HG03521 (cell line): ENCODE measurements at regions not wholly inside any gene's neighbourhood (a gene's known extent, or its start where the extent isn't known, plus 50 kb on each side); places are given as distances from the start of the nearest gene placed in this dataset.
A peak's percentile ranks its signal among the peaks of the same experiment; 100 is the strongest.

Source experiments
- ATAC-seq: cut with Tn5 transposase; IDR thresholded peaks from one replicate; pipeline ENCODE4 v1.9.1; 2021; ENCODE audit warnings: mild to moderate bottlenecking, moderate library complexity; ENCODE audit not compliant: unreplicated experiment

DNA sequence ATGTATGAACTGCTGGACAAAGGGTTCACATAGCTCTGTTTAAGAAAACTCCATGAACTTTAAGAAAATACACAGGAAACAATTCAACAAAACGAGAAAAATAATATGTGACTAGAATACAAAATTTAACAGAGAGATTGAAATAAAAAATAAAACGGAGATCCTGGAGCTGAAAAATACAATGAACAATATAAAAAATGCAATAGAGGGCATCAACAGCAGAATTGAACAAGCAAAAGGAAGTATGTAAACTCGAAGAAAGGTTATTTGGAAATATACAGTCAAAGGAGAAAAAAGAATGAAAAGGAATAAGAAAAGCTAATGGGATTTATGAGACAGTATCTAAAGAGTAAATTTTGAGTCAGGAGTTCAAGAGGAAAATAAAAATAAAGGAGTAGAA is 163.0 kb upstream of the DACH1 start:
- ATAC-seq, result no peak

DNA sequence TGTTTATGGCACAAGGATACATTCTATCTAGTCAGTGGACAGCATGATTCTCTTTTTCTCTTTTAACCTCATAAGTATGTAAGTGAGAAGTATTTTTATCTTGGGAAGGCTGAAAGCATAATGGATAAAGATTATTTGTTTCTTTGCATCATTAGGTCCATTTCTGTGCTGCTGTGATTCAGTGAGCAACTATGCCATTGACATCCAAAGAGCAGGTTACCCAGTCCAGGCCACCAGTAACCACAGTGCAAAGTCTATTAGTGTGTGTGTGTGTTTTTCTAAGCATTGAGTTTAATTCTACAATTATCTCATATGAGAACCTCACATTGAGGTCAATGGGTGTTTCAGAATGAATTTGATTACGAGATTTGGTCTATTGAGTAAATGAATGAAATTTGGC is 158.8 kb upstream of the DACH1 start:
- no peak for ATAC-seq

DNA sequence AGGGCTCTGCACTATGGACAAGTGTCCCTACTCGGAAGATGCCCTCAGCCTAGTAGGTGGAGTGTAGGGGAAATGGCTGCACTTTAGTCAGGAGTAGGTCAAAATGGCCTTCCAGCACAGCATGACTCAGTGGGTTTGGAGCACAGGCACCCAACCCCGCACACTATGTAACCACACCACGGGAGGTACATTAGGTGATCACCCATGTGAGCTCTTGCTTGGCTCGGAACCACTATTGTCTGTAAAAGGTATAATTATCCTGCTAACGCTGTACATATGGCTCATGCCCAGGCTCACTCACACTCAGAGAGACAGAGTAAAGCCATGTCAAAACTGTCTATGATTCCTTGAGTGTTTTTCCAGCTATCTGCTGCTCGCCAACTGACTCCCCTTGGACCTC is 156.9 kb upstream of the DACH1 start:
- no peak for ATAC-seq

DNA sequence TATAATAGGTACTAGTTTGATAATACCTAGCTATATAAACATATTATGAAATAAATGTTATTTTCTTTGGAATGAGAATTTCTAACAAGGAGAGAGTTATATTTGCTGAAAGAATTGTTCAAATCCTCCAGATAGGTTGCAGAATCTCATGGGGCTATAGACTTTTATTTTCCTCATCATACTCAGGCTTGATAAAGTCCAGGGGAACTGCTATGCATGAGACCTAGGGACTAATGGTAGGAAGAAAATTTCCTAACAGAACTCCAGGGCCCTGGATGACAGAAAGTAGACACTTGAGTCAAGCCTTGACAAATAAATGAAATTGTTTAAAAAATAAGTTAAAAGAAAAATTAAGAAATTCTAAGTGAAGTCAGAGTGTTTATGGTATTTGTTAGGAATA is 138.5 kb upstream of the DACH1 start:
- no peak for ATAC-seq

DNA sequence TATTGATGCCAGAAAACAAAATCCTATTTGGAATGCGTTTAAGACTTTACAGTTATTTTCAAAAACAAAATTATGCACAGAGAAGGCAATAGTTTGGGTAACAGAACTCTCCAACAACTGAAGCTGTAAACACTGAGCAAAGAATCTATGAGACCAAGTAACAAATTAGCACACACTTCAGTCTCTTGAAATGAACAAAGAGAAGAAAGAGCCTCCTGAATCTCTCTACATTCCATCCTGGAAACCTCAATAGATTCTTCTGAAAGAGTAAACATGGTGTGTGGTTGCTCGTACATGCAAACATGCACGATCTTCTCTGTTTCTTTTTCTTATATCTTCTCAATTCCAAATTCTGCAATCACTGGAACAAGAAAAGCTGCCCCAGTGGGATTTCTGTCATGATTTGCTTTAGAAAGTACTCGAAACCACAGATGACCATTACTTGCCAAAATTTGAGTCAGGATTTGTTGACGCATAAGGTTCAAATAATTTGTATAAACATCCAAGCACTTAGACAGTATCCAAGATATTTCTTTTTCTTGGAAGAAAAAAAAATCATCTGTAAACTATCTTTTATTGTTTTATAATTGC is 137.9 kb upstream of the DACH1 start:
- no peak for ATAC-seq

DNA sequence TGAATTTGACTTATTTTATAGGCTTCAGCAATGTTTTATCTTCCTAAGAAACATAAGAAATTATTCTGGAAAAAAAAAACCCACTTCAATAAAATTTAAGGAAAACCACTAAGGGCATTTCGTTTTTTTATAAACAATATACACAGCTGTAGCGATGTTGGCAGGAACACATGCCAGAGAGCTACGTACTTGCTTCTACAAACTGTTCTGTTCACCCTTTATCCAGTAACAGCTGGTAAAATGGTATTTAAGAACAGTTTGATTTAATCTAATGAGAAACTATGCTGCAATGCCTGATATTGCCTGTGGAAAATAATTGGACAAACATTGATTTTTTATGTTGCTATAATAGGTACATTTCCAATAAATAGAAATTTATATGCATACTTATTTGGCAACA is 137.2 kb upstream of the DACH1 start:
- no peak for ATAC-seq

DNA sequence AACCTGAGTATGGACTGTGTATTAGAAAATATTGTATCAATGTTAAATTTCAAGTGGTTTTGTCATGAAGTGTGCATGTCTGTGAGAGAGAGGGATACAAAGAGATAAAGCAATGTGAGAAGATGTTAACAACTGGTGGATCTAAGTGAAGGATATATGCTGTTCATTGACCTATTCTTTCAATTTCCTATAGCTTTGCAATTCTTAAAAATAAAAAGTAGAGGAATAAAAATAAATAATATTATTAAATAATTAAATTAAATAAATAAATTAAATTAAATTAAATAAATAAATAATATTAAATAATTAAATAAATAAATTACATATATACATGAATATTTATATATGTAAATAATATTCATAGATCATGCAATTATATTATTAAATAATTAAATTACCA is 131.2 kb upstream of the DACH1 start:
- ATAC-seq, result no peak

DNA sequence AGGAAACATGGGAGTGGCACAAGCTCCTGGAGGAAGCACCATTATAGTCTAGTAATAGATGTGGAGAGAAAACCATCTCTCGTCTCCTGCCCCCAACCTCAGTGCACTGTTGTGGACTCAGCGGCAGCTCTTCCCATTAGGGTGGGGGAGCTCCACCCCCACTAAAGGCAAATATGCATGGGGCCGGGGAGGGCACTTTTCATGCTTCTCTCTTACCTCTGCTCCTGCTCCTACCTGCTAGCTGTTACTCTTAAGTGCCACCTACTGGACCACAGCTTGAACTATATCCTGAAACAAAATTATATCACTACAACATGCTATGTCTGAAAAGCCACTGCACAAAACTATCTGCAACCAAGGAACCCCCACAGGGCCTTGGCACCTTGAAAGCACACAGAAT is 112.6 kb upstream of the DACH1 start:
- ATAC-seq, result peak; percentile 53

DNA sequence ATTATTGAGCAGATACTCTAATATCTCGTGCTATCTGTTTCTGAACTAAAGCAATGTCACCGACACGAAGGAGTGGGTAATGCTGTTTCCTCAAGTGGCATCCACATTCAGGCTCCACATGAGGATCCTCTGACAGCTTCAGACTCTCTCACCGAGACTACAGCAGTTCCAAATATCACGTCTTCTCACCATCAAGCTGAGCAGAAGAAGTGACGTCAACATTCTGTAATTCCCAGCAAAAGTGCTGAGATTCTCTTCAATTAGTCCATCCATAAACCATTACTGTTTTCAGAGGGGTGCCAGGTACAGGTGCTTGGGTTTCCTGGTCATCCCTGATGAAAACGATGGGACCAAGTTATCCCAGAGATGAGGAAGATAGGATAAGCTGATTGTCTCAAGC is 110.0 kb upstream of the DACH1 start:
- no peak for ATAC-seq

DNA sequence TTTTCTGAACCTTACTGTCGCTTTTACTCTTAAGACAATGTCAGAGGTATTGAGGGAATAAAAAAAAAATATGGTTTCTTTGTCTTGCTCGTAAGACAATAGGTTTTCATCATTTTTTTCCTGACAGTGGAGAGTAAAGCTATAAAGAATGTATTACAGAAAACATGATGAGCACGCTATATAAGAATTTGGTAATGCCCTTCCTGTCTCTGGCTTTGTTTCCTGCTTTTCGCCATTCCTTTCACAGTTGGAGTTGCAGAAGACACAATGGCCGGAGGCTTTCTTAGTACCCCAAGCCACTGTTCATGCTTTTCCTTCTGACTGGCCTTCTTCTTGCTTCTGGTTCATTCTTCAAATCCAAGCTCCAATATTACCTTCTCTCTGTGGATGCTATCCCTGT is 101.0 kb upstream of the DACH1 start:
- no peak for ATAC-seq

DNA sequence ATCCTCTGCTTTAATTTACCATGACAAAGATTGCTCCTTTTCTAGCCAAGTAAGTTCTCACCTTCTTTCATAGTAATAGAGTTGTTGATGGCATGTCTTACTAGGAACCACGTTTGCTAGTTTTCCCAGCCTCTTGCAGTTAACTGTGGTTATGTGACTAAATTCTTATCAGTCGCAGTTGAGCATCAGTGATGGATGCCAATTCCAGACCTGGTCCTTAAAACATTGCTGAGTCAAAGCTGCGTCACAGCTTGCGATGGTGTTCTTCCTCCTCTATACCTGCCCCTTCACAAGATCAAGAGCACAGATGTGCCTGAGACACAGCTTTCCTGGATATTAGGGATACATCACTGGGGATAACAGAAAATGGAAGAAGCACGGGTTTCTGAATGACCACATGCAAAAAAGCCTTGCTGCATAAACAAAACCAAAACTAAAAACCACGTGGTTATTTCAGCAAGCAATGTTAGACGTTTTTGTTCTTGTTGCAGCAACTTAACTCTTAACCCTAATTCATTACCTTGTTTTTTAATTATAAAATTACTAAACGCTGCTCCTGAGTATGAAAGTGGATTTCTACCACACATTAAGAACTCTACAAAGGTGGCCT is 97.6 kb upstream of the DACH1 start:
- ATAC-seq, result no peak

DNA sequence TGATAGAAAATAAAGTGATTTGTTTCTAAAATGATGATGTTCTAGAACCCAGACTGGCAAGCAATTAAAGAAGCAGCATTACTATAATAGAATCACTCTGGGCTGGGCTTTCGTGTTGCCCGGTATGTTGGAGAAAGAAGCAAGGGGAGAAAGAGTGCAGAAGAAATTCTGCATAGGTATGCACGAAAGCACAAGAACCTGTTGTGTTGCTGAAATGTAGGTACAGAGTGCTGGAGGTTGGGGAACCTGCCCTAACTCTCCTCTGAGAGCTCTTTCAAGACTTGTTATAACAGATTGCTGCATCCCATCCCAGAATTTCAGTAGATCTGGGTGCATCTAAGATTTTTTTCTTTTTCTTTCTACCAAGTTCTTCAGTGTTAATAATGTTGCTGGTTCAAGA is 95.7 kb upstream of the DACH1 start:
- ATAC-seq, result no peak

DNA sequence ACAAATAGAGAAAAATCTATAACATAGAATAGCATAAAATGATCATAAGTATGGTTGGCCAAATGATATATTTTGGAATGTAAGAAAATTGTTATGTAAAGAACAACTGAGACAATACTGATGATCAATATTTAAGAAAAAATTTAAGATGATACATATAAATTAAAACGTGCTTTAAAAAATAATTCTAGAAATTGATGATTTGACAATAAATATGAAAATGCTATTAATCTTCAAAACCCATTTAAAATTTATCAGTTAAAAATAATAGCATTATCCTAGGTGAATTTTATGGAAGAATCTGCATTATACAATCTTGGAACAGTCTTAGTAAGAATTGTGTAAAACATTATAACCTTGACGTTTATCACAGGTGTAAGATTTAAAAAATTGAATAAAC is 95.1 kb upstream of the DACH1 start:
- no peak for ATAC-seq

DNA sequence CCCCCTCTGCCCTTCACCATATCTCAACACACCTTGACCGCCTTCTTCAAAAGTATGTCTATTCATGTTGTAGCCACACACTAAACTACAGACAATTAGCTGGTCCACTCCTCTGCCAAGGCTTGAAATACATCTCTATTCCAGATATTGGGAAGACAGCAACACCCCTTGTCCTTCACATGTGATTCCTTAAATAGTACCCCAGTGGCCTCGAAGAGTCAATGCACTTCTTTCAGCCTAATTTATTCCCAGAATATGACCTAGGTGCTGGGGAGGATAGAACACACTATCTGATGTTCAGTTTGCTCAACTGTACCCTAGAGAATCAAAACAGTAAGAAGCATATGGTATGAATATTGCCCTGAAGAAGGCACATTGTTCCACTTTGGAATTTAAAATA is 82.4 kb upstream of the DACH1 start:
- no peak for ATAC-seq

DNA sequence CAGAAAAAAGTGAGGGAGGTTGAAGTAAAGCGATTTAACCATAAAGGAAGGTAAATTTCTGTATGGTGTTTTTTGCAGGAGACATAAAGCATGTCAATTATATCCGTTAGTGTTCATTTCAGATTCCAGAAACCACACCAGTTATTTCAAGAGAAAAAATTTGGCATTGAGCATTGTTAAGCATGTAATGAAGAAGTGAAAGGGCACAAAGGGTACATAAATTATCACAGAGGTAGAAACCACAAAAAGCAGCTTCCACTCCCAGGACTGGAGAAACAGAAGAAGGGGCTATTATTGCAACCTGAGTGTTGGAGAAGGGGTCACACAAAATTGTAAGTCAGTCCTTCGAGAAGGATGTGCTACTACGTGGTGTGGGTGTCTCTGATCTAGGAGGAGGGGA is 72.2 kb upstream of the DACH1 start:
- no peak for ATAC-seq

DNA sequence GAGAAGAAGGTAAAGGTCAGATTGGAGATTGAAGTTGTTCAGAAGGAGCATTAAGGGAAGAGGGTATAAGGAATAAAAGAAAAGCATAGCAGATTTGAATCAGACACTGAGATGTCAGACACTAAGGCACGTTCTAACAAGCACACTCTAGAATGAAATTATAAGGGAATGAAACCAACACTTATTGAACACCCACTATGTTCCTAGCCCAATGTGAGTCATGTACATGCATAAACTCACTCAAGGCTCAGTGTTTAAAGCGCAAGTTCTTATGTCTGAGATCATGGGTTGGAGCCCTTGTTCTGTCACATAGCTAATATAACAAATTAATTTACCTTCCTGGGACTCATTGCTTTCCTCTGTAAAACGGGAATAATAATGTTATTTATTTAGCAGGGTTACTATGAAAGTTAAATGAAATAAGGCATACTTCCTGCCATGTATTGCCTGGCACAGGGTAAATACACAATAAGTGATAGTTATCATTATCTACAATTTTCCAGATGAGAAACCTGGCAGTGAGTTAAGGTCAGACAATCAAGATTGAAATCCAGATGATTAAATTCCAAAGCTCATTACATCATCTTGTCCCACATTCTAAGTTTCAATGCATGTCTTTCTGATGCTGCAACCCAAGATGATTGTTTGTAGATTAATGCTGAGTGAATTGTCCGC is 68.3 kb upstream of the DACH1 start:
- no peak for ATAC-seq

DNA sequence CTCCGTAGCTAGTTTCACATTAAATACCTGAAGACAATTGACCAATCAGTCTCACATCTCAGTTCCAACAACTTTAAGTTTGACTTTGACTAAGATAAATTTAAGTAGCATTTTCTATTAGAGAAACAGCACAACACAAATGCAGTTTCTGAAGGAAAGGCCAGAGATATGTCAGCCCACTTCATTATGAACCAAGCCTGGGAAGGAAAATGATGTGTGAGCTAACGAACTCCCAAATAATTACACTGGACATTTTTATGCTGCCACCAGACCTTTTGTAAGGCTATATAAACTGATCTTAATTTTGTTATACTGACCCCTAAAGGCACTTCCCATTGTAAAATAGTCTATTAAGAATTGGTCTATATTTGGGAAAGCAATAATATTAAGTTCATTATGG is 57.9 kb upstream of the DACH1 start:
- ATAC-seq, result no peak

DNA sequence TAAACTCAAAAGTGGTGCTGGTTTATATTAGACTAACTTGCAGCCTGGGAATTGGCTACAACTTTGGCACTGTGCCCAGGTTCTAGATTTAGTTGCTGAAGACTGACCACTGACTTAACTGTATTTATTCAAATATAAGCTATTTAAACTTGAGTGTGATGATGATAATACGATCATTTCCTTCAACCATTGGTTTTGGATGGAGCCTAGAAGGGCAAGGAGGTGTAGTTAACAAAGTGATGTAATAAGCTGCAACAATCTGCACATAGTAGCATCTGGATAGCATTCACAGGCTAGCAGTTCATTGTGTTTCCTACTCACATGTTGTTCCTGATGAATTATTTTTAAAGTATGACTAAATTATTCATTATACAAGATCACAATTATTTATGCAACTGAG is 55.2 kb upstream of the DACH1 start:
- ATAC-seq, result no peak
